NCI-H2171 (cell line): ENCODE measurements at regions not wholly inside any gene's neighbourhood (a gene's known extent, or its start where the extent isn't known, plus 50 kb on each side); places are given as distances from the start of the nearest gene placed in this dataset.
"Not testable (repeated sequence)": the region's sequence is repeated elsewhere in the genome, so short reads cannot be mapped to it uniquely, and the experiment has no call there.

ENCODE experiments used
- DNase-seq: peaks from one replicate; lab custom pipeline; 2025; lab: John Stamatoyannopoulos, UW

DNA sequence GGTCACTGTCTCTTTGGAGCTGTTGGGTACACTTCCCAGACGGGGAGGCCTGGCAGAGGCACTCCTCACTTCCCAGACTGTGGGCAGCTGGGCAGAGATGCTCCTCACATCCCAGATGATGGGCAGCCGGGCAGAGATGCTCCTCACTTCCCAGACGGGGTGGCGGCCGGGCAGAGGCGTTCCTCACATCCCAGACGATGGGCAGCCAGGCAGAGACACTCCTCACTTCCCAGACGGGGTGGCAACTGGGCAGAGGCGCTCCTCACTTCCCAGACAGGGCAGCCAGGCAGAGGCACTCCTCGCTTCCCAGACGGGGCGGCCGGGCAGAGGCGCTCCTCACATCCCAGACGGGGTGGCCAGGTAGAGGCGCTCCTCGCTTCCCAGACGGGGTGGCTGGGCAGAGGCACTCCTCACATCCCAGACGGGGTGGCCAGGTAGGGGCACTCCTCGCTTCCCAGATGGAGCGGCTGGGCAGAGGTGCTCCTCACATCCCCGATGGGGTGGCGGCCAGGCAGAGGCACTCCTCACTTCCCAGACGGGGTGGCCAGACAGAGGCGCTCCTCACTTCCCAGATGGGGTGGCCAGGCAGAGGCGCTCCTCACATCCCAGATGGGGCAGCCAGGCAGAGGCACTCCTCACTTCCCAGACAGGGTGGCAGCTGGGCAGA, 833.1 kb upstream of the RAG2 start:
- DNase-seq: not testable (repeated sequence)

DNA sequence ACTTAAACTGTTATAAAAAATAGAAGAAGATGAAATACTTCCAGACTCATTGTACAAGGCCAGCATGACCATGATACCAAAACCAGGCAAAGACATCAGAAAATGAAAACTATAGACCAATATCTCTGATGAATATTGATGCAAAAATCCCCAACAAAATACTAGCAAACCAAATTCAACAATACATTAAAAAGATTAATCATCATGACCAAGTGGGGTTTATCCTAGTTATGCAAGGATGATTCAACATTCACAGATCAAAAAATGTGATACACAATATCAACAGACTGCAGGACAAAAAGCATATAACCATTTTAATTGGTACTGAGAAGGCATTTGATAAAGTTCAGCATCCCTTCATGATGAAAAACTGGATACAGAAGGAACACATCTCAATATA, 824.5 kb upstream of the RAG2 start:
- DNase-seq: no peak

DNA sequence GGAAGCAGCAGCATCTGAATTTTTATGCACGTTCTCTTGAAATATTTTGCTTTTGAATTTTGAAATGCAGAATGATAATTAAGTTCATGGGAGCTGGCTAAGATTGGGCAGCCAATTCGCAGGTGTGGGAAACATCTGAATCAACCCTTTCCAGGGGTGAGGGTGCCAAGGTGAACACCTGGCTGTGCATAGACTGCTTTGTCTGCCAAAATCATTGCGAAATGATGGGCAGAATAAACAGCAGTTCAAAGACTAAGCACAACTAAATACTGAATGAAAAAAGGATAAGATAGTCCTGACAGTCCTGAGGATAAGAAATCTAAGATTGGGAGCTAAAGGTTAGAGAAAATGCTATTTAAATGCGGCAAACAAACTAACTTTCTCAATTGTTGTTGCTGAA, 813.3 kb upstream of the RAG2 start:
- DNase-seq: no peak

DNA sequence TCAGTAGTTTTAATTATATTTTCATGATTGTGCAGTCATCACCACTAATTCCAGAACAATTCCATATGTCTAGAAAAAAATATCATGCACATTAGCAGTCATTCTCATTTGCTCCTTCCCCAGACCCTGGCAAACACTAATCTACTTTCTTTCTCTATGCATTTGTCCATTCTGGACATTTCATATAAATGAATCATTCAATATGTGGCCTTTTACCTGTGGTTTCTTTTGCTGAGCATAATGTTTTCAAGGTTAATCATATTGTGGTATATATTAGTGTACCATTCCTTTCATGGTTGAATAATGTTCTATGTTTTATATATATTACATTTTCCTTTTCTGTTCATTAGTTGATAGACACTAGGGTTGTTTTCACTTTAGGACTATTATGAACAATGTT, 811.1 kb upstream of the RAG2 start:
- no peak for DNase-seq

DNA sequence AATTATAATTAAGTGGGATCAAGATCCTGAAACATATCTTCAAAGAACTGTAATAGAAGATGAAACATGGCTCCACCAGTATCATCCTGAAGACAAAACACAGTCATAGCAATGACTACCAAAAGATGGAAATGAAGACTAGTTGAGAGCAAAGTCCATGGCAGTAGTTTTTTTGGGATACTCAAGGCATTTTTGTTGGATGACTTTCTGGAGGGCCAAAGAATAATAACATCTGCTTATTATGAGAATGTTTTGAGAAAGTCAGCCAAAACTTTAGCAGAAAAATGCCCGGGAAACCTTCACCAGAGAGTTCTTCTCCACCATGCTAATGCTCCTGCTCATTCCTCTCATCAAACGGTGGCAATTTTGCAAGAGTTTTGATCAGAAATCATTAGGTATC, 809.4 kb upstream of the RAG2 start:
- no peak for DNase-seq

DNA sequence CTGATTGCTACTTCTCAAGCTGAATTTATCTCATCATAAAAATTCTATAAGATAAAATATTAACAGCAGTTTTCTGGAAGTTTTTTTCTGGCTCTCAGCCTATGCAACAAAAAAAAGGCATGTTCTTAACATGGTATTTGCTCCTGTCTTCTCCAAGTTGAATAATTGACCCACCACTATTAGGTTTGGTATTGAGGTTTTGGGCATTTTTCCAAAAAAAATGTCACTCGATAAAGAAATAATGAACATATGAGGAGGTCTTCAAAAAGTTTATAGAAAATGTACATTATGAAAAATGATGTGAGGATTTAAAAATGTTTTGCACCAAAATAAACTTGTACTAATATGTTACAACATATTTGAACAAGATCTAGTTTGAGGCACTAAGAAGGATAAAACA, 808.6 kb upstream of the RAG2 start:
- DNase-seq: no peak

DNA sequence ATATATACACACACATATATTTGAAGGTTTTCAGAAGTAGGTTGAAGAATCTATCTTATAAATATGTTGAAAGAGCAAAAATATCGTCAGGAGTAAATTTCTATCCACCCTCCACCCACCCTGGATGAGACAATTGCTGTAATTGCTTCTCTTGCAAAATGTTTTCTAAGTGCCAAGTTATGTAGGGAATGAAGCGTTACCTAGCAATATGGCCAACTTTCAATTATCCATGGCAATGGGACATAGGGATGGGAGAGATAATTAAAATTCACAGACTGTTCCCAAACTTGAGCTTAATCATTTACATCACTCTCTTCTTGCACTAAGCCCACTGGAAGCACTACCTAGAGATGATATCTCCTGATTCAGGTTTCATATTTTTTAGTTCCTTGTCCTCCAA, 806.2 kb upstream of the RAG2 start:
- DNase-seq: no peak

DNA sequence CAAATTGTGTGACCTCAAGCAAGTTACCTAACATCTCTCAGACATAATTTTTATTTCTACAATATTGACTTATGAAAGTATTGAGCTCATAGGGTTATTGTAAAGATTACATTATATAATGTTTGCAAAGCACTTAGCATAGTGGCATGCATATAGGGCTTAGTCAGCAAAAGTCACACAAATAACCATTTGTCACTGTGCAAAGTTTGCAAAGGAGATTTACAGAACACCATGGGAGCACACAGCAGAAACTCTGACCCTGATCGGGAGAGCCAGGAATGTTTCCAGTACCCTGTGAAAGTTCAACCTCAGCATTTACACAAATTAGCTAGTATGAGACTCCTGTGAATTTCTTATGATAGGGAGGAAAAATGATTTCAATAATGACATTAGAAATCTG, 804.6 kb upstream of the RAG2 start:
- DNase-seq: no peak

DNA sequence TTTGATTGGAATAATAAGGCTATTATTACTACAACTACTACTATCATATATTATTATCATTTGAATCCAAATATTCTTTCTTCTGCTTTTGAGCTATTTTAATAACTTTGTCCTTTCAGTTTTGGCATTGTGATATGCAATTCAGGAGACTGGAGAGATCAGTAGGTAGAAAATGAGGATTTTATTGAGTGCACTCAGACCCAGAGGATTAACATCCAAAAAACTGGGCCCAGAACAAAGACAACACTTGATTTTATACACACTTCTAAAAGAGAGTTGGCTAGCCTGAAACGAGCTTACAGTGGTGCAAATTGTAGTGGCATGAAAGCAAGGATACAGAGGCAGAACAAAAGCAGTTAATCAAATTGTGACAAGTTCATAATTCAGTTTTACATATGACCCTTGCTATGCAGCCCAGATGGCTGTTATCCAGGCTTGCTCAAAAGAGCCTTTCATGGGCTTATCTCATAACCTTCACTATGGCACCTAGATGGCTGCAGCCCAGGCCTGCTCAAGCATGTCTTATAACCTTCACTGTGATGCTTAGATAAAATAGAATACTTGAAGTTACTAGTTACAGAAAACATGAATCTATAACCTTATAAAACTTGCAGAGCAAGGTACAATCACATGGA, 796.3 kb upstream of the RAG2 start:
- DNase-seq: no peak

DNA sequence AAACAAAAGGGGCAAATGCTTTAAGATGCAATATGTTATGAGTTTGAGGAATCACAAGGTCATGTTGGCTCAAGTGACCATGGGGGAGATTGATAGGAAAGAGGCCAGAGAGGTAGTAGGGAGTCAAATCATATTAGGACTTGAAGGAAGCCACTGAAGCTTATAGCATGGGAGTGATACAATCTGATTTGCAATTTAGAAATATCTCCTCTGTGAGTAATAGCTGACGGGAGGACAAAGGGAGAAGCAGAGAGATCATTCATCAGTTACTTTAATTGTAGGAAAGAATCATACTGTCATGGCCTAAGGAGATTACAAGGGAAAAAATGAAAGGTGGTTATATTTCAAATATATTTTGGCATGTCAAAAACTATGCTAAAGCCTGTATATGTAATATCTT, 793.6 kb upstream of the RAG2 start:
- no peak for DNase-seq

DNA sequence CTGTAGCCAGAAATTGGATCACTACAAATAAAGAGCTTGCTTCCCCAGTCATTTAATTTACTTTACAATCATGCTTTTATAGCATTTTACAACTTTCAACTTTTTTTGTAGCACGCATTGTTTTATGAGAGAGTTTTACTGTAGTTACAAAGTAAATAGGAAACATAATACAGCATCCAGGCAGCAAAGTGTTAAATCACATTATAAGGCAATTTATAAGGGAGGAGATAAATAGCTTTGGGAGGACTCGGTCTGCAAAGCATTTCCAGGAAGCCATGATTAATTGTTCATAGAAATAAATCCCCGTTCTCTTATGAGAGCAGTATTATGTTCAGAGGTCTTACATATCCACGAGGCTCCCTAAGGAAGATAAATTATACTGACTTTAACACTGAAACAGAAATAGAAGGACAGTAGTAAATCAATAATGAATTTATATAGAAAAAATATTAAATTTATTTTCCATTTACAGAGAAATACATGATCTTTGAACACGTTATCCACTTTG, 792.6 kb upstream of the RAG2 start:
- DNase-seq: no peak

DNA sequence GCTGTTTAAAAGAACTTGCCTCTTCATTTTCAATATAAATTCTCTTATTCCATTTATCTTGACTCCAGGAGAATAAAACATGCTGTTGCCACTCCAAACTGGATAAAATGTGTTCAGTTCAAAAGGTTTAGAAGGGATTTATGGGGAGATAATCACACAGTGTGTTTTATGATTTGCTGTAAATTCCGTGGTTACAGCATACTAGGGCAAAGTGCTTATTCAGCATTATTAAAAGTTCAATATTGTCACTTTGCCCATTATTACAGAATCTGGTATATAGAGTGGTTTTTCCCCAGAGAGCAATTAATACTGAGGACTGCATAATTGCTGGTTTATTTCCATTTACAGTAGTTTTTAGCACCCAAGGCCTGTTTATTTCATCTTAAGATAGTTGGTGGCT, 780.9 kb upstream of the RAG2 start:
- DNase-seq: no peak

DNA sequence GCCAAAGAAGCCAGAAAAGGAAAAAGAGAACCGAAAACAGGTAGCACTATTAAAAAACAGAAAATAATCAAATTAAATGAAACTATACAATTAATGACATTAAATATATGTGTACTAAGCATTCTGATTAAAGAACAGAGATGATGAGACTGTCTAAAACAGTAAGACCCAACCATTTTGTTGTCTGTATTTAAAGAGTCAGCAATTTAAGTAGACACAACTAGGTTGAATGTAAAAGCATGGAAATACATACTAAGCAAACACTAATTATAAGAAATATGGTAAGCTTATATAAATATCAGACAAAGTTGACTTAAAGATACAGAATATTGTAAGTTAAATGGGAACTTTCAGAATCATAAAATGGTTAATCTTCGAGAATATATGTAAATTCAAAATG, 774.6 kb upstream of the RAG2 start:
- no peak for DNase-seq

DNA sequence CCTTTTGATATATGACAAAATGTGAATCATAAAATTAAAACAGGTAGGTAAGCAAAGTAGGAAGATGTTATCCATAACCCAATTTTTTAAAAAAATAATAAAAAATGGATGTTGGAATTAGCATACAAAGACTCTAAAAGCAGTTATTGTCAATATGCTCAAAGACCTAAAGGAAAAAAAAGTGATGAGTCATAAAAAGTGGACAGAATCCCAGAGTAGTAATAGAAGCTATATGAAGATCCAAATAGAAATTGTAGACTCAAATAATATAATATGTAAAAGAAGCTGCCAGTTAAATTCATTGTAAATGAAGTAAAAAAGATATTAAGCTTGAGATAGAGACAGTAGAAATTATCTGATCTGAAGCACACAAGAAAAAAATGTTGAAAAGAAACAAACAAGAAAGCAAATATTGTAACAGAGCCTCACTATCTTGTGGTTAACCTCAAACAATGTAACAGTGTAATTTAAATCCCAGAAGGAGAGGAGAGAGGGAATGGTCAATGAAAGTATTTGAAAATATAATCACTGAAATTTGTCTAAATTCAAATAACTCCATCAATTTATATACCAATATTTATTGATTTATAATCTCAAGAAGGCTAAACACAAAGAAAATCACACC, 773.4 kb upstream of the RAG2 start:
- no peak for DNase-seq

DNA sequence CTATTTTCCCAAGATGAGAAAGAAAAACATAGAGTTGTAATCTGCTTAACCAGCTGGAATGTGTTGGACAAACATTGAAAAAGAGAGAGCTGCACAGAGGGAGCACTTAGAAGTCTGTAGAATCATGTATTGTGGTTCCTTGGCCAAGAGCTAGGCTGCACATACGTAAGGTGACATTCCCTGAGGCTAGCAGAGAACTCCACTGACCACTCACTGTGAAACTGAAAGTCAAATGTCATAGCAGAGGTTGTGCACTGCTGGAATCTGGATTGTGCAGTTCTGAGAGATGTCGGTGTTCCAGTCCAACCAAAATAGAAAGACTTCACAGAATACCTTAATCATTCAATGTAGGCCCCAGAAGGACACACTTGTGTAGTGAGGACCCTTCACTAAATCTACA, 772.8 kb upstream of the RAG2 start:
- DNase-seq: no peak

DNA sequence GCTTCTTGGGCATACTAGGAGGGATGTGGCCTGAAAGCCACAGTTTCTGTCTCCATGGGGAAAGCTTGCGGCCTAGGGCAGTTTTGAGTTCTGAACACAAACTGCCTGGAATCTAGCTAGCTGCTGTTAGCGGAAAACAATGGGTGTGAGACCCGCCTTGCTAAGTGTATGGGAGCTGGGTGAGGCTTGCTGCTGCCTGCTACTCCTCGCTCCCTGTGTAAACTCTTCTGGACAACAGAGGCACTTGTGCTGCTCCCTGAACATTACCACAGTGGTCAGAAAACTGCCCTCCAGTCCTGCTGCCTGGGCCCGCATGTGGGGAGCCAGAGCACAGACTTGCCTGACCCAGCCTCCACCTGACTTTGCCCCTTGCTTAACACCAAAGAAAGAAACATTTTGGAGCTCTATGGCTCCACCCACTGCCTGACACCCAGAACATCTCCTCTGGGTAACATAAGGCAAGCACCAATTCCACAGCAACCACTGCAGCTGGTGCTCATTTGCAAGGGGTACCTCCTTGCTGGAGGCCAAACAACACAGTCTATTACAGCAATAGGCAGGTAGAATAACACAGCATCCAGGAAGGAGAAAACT, 766.3 kb upstream of the RAG2 start:
- DNase-seq: no peak

DNA sequence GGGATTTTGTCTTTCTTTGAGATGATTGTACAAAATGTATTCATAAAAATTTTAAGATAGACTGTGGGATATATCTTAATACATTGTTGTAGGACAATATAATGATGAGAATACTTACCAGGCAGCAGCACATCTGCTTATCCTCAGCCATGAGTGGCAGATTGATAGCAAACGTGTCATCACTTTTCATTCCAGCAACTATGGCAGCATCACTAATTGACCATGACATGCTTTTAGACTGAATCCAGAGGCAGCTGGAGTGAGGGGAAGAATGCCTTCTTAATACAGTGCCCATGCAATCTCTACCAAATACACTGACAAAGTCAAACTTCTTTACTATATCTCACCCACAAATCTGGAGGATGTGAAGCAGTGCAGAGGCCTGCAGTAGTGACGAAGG, 755.2 kb upstream of the RAG2 start:
- DNase-seq: no peak

DNA sequence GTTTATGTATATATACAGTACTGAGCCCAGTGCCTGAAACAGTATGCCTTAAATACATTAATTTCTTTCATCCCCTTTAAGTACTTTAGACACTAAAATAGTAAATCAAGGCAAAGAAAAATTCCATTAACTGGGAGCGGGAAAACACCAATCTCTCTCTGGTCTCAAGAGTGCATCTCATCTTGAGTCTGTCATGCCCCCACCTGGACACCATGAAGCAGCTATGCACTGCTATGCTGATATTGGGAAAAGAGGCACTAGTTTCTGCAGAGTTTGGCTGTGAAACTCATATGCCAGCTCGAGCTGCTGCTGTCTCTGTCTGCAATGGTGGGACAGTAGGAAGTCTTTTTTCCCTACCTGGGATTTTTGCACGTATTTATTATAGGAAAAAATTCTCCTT, 754.4 kb upstream of the RAG2 start:
- no peak for DNase-seq

DNA sequence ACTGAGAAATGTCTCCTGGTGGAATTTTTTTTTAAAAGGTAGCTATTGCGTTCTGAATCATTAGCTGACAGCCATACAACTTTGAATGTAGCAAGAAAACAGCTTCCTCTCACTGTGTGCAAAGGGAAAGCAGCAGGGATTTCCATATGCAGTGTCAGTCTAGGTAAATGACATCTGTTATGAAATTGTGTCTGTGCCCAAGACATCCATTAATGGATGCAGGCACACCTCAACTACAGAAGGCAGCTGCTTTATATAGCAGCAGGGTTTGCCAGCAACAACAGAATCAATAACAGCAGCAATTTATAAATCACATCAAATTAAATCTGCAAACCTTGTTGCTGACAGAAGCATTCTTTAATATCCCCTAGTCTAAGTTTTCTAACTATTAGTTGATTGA, 745.3 kb upstream of the RAG2 start:
- no peak for DNase-seq

DNA sequence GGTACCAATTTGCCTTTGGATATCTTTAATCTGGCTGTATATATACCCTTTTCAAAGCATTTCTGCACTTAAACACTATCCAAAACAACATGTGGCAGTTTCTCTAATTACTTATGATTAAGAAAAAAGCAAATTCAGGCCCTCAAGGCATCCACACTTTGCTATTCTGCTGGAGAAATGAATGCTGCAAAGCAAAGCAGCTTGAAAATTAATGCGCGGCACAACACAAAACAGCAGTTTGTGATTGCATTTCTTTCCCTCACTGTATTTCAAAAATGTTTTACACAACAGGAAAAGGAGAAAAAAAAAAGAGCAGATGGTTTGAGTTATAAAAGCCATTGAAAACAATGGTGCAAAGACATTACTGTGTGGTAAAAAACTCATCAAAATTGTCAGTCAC, 738.4 kb upstream of the RAG2 start:
- DNase-seq: no peak

DNA sequence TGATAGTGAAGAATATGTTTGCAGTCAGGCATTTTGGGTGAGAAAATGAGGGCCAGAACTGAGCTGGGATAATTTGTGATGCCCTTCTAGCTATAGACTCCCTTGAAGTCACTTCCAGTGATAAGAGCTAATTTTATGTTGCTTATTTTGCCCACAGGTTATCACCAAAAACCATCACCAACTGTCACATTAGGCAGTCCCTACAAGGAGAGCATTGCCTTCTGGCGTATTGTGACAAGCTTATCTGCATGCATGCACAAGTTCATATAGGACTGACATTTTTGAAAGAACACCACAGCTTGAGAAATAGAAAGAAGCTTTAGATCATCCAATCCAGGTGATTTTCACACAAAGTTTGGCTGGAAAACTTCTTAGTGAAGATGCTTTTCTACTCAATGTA, 735.3 kb upstream of the RAG2 start:
- DNase-seq: no peak

DNA sequence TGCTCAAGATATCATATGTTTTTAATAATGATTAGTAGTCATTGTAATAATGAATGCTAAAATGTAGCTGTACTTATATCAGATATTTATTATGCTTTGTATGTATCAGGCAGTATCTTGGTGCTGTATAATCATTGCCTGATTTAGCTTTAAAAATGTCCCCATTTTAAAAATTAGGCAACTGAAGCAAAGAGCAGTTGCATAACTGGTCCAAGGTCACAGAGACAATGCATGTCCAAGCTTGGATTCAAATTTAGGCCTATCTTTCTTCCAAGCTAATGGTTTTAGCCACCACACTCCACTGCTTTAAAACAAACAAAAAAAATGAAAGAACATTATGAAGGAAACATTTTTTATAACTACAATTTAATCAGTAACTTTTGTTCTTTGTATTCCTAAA, 725.8 kb upstream of the RAG2 start:
- DNase-seq: no peak
